H1 (cell line): ENCODE measurements at regions not wholly inside any gene's neighbourhood (a gene's known extent, or its start where the extent isn't known, plus 50 kb on each side); places are given as distances from the start of the nearest gene placed in this dataset.

ENCODE experiments used
- CTCF ChIP-seq, 3 experiments: IDR thresholded peaks; 1 replicate in 2 of 3; 2 replicates in 1 of 3; pipeline versions ENCODE4 v1.5.1 to v1.6.1; 2011; ENCODE audit warnings: low read length in 3 of 3, mild to moderate bottlenecking in 3 of 3, inconsistent platforms in 2 of 3, low read depth in 1 of 3, moderate library complexity in 1 of 3; ENCODE audit not compliant: insufficient read depth in 1 of 3; ENCODE audit errors: control extremely low read depth in 1 of 3
- EZH2 ChIP-seq: fragments of 200-600 bp; sonication (generic); IDR thresholded peaks from 2 replicates; pipeline ENCODE4 v1.7.1; 2012; ENCODE audit warnings: low read depth, mild to moderate bottlenecking, moderate library complexity, low read length, inconsistent platforms; ENCODE audit not compliant: severe bottlenecking
- JUN ChIP-seq: IDR thresholded peaks from 2 replicates; pipeline ENCODE4 v1.6.1; 2011; ENCODE audit warnings: low read depth, mild to moderate bottlenecking, improper control_type of control experiment, low read length
- USF2 ChIP-seq: IDR thresholded peaks from 2 replicates; pipeline ENCODE4 v1.6.1; 2011; ENCODE audit warnings: low read length, improper control_type of control experiment

GRCh38 chr6:130655586-130655985 lies 171.6 kb upstream of the SMLR1 start:
- TF ChIP-seq EZH2 (no peak), USF2 (no peak), CTCF (IDR thresholded peaks at IDR 0.05; ENCODE audit: control extremely low read depth in 1 of 3, insufficient read depth in 1 of 3, low read depth in 1 of 3, low read length in 3 of 3) (no peak), JUN (no peak)
